SH-SY5Y (cell line): ENCODE measurements at regions not wholly inside any gene's neighbourhood (a gene's known extent, or its start where the extent isn't known, plus 50 kb on each side); places are given as distances from the start of the nearest gene placed in this dataset.

Experiments used
- GATA2 ChIP-seq: IDR thresholded peaks from 2 replicates; pipeline ENCODE4 v1.6.1; 2011; ENCODE audit warnings: mild to moderate bottlenecking, low read depth, low read length
- GATA3 ChIP-seq: IDR thresholded peaks from 2 replicates; pipeline ENCODE4 v1.6.1; 2011; ENCODE audit warnings: low read depth, mild to moderate bottlenecking, low read length, moderate library complexity

DNA sequence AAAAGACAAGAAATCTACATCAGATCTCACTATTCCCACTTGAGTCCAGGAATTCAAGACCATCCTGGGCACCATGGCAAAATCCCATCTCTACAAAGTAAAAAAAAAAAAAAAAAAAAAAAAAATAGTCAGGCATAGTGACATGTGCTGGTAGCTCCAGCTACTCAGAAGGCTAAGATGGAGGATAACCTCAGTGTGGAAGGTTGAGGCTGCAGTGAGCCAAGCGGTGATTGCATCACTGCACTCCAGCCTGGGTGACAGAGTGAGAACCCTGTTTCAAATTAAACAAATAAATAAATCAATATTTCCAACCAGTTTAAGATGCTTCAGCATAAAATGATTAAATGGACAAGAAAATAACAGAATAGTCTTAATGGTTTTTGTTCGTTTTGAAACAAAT is 197.4 kb downstream of the DSEL start:
- TF ChIP-seq GATA2 = no peak
- TF ChIP-seq GATA3 = no peak
